Fibroblast of villous mesenchyme (primary cell): ENCODE measurements at regions not wholly inside any gene's neighbourhood (a gene's known extent, or its start where the extent isn't known, plus 50 kb on each side); places are given as distances from the start of the nearest gene placed in this dataset.

Experiments
- DNase-seq: peaks from one replicate; pipeline ENCODE4 v3.0.0-alpha.2; 2010; ENCODE audit warnings: low read depth
- H3K4me3 ChIP-seq: 2 replicates; pipeline ENCODE4 v1.5.1; 2011; ENCODE audit warnings: low read depth, mild to moderate bottlenecking, low read length
- TF ChIP-seq, protein P1 (sequence below): IDR thresholded peaks from 2 replicates; pipeline ENCODE4 v1.5.1; 2012; ENCODE audit warnings: low read depth, mild to moderate bottlenecking, low read length; ENCODE audit not compliant: insufficient read depth

DNA sequence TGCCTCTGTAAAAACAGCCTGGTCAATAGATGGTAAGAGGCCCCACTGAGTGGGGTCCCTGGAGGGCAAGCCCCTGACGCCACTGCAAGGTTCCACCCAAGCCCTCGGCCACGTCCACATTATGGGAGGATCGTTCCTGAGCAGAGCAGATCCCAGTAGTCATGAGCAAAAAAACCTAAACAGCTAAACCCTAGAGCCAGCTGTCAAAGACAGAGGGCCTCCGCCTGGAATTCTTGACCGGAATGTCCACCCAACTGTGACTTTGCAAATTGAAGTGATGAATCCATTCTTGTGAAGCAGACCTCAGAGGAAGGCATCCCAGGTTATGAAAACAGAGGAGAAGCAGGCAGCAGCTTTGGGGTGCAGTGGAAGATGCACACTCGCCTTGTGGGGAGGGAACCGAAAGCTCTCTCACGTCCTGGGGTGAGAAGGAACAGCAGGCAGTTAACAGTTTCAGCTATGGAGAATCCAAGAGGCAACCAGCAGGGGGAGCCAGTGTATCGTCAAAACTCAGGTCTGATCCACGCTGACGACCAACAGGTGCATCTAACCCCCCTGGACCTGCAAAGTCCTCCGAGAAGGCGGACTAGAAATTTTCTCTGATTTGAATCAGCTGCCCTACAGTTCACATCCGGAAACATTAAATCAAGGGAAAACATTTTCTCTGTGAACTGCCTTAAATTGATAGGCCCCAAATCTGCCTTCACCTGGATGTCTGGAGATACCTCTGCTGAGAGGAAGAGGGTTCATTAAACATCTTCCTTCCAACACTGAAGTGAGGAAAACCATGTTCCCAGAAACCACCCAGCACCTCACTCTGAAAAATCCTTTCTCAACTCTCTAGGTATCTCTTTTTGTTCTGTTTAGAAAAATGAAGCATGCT, 139.1 kb upstream of the PFKP start:
- H3K4me3 ChIP-seq: no peak overlapping the region
- peak; percentile 67 for DNase-seq
- TF ChIP-seq, protein P1, sequence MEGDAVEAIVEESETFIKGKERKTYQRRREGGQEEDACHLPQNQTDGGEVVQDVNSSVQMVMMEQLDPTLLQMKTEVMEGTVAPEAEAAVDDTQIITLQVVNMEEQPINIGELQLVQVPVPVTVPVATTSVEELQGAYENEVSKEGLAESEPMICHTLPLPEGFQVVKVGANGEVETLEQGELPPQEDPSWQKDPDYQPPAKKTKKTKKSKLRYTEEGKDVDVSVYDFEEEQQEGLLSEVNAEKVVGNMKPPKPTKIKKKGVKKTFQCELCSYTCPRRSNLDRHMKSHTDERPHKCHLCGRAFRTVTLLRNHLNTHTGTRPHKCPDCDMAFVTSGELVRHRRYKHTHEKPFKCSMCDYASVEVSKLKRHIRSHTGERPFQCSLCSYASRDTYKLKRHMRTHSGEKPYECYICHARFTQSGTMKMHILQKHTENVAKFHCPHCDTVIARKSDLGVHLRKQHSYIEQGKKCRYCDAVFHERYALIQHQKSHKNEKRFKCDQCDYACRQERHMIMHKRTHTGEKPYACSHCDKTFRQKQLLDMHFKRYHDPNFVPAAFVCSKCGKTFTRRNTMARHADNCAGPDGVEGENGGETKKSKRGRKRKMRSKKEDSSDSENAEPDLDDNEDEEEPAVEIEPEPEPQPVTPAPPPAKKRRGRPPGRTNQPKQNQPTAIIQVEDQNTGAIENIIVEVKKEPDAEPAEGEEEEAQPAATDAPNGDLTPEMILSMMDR: peak; percentile 84

DNA sequence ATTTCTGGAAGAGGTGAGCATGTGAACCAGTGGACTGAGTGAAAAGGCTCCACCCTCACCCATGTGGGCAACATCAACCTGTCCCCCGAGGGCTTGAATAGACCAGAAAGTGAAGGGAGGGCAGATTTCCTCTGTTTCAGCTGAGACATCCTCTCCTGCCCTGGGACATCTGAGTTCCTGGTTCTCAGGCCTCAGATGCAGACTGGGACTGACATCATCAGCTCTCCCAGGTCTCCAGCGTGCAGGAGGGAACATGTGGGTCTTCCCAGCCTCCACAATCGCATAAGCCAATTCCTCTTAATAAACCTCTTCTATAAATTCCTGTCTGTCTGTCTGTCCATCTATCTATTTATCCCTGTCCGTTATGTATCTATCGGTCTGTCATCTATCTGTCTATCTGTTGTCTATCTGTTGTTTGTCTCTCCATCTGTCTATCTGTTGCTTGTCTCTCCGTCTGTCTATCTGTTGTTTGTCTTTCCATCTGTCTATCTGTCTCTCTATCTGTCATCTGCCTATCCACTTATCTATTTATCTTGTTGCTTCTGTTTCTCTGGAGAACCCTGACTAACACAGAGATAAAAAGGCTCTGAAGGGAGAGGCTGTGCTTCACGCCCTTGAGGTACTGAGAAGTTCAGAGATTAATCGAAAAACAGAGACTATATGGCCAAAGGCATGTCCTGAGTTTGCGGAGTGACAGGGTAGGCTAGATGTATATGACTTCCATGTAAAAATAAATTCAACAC, 140.3 kb upstream of the PFKP start:
- TF ChIP-seq, protein P1: no peak
- H3K4me3 ChIP-seq: no peak overlapping the region
- no peak for DNase-seq

DNA sequence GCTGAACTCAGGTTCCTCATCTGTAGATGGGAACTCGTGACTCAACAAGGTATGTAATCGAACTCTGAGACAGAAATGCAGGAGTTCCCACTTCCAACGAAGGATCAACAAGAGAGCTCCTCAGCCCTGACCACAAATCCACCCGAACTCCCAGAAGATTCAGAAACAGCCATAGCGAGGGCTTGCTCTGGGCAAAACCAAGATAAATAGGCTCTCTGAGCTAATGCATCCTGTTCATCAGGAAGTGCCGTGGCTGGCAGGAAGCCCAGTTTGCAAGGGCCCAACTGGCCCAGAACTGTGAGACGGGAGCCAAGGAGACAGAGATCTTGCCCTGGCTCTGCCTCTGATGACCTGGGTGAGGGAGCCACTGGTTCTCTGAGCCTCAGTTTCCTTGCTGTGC, 141.7 kb upstream of the PFKP start:
- TF ChIP-seq, protein P1: no peak
- peak; percentile 58 for DNase-seq
- no peak overlapping the region for H3K4me3 ChIP-seq

DNA sequence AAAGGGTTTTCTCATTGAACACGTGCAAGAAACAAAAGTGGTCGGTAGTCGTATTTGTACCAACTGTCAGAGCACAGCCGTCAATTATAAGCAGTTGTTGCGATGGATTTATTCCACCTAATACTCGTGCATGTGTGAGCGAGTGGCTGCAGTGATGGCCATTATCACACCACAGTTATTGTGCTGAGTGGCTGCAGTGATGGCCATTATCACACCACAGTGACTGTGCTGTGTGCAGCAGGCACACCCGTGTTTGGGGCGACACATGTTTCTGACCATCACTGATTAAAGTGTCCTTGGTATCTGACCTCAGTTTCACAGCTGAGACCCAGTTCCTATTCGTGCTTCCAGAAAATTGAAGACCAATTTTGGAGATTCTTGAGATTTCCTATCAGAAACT, 142.9 kb upstream of the PFKP start:
- DNase-seq: no peak
- no peak overlapping the region for H3K4me3 ChIP-seq
- TF ChIP-seq, protein P1: no peak

DNA sequence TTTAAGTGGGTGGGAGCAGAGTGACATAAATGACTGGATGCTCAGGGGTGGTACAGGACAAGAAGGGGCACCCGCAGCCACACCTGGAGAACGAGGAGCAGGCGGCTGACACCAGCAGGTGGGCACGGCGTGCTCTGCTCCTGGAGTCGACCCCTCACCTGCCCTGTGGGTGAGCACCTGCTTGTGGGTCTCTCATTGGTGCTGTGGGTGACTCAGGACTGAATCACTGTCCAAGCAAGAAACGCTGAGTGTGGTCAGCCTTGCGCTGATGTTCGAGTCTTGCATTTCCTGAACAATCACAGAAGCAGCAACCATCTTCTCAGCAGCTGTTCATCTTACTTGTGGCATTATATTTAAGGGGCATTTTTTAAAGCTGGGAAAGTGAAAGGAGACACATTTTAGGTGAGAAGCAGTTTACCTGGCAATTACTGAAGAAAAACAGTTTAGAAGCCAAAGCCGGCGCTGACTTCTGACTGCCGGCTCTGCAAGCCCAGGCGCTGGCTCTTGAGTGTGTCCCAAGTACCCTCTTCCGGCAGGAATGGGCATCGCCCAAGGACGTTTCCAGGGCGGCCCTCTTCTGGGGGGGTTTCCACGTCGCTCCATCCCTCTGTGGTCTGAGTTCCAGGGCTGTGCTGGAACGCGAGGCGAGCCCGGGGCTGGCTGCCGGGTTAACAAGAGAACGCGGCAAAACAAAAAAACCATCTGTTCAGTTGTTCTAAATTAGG, 145.2 kb upstream of the PFKP start:
- DNase-seq: no peak
- TF ChIP-seq, protein P1: peak; percentile 31

DNA sequence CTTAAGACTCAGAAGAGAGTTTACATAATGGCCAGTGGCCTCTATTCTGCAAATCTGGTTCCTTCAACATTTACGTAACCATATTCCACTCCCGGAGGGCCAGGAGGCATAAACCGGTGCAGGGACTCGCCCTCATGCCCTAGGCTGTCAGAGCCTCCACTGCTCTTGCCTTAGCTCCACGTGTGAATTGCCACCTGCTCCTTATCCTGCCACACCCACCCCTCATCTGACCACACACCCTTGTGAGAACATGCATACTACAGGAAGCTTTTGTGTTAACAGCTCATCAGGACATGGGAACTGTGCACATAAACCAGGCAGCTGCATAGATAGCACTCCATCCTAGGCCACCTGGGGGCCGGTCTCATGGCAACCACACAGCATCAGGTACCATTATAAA, 146.7 kb upstream of the PFKP start:
- no peak overlapping the region for H3K4me3 ChIP-seq
- no peak for DNase-seq
- TF ChIP-seq, protein P1: no peak

More for the DNA sequence above, 145.2 kb upstream of the PFKP start:
- H3K4me3 ChIP-seq: no peak overlapping the region
